Panc1 (cell line): ENCODE measurements at regions not wholly inside any gene's neighbourhood (a gene's known extent, or its start where the extent isn't known, plus 50 kb on each side); places are given as distances from the start of the nearest gene placed in this dataset.

Experiments
- ATAC-seq: fragments of 200-7000 bp; cut with Tn5 transposase; 2 replicates; pipeline ENCODE4 v1.9.1; 2020; ENCODE audit warnings: mild to moderate bottlenecking, moderate library complexity
- BruUV-seq: library from RNA; stranded (reverse); fragments of 400-500 nt; replicated peaks from 2 replicates; lab custom pipeline; 2021; lab: Mats Ljungman, UMichigan
- CTCF ChIA-PET: fragments of 300-600 bp; sonication (Branson Sonifier 250); formaldehyde crosslinking; loops from one replicate; lab custom pipeline; 2022; ENCODE audit warnings: antibody characterized with exemption; lab: Charles Lee
- POLR2A ChIA-PET: fragments of 300-600 bp; sonication (Branson Sonifier 250); formaldehyde crosslinking; loops from one replicate; lab custom pipeline; 2022; ENCODE audit warnings: antibody characterized with exemption; lab: Charles Lee
- DNase-seq: peaks from one replicate; pipeline ENCODE4 v3.0.0-alpha.2; 2010; ENCODE audit warnings: low read depth, low spot score
- H3K27ac ChIP-seq: 2 replicates; pipeline ENCODE4 v1.5.1; 2011; ENCODE audit warnings: mild to moderate bottlenecking, low read length, inconsistent platforms
- H3K27me3 ChIP-seq: fragments of 200-500 bp; sonication (Bioruptor generic); 2 replicates; pipeline ENCODE4 v1.6.0; 2014; ENCODE audit warnings: low read length, inconsistent platforms; ENCODE audit not compliant: control insufficient read depth, insufficient read depth
- H3K36me3 ChIP-seq: fragments of 200-500 bp; sonication (Bioruptor generic); 2 replicates; pipeline ENCODE4 v1.5.1; 2014; ENCODE audit warnings: inconsistent platforms, mild to moderate bottlenecking, low read length, moderate library complexity; ENCODE audit not compliant: control insufficient read depth, insufficient read depth
- H3K4me1 ChIP-seq: 2 replicates; pipeline ENCODE4 v1.5.1; 2011; ENCODE audit warnings: inconsistent platforms, mild to moderate bottlenecking, low read length, moderate library complexity; ENCODE audit not compliant: control insufficient read depth, insufficient read depth
- H3K4me3 ChIP-seq, 2 experiments: 2 replicates each; pipeline ENCODE4 v1.5.1; 2011 to 2012; ENCODE audit warnings: low read depth in 2 of 2, low read length in 2 of 2, mild to moderate bottlenecking in 2 of 2, inconsistent platforms in 1 of 2, moderate library complexity in 1 of 2
- H3K9me3 ChIP-seq: fragments of 200-500 bp; sonication (Bioruptor generic); 2 replicates; pipeline ENCODE4 v1.5.1; 2014; ENCODE audit warnings: low read depth, mild to moderate bottlenecking, inconsistent platforms, low read length, moderate library complexity; ENCODE audit not compliant: control insufficient read depth, insufficient read depth
- CTCF ChIP-seq: fragments of 450-650 bp; IDR thresholded peaks from 2 replicates; pipeline ENCODE4 v1.5.1; 2017; ENCODE audit warnings: mild to moderate bottlenecking
- POLR2AphosphoS5 ChIP-seq: IDR thresholded peaks from 2 replicates; pipeline ENCODE4 v1.6.1; 2012; ENCODE audit warnings: mild to moderate bottlenecking, low read depth, low read length, moderate library complexity
- REST ChIP-seq, 2 experiments: IDR thresholded peaks; 2 replicates each; pipeline ENCODE4 v1.6.1; 2011 to 2012; ENCODE audit warnings: low read depth in 2 of 2, control low read depth in 1 of 2, low read length in 1 of 2, mild to moderate bottlenecking in 1 of 2, moderate library complexity in 1 of 2; ENCODE audit not compliant: insufficient read depth in 1 of 2
- SIN3A ChIP-seq: IDR thresholded peaks from 2 replicates; pipeline ENCODE4 v1.6.1; 2012; ENCODE audit warnings: low read depth, mild to moderate bottlenecking, low read length, moderate library complexity, borderline replicate concordance; ENCODE audit not compliant: insufficient read depth
- TCF7L2 ChIP-seq: IDR thresholded peaks from 2 replicates; pipeline ENCODE4 v1.6.1; 2011; ENCODE audit warnings: mild to moderate bottlenecking, low read depth, low read length, inconsistent platforms
- in situ Hi-C: cut with HindIII; loops from 2 replicates; pipeline ENCODE4 v1.10.0; 2016; ENCODE audit warnings: low sequenced_read_pairs, low pct_unique_long_range_greater_than_20kb
- intact Hi-C: fragments of 100-400 bp; cut with micrococcal nuclease; formaldehyde crosslinking; loops from one replicate; pipeline ENCODE4 v1.10.0; 2022; ENCODE audit not compliant: unreplicated experiment

- no peaks in the 10 kb centered on the region for H3K27me3 ChIP-seq
- CTCF ChIA-PET = no interaction called here
- H3K36me3 ChIP-seq = no peaks in the 10 kb centered on the region
- H3K4me1 ChIP-seq = no peaks in the 10 kb centered on the region
- no peak overlapping the region for H3K4me3 ChIP-seq
- H3K9me3 ChIP-seq = no peaks in the 10 kb centered on the region
- TF ChIP-seq SIN3A = no peak
- TF ChIP-seq POLR2AphosphoS5 = no peak
- no peak for TF ChIP-seq REST (IDR thresholded peaks at IDR 0.05; ENCODE audit: insufficient read depth in 1 of 2, low read depth in 2 of 2, low read length in 1 of 2)
- DNase-seq = no peak
- no TSS peak for BruUV-seq
- in situ Hi-C loops (no loop called here), intact Hi-C loops (no loop called here)
- POLR2A ChIA-PET = no interaction called here
- no peak for ATAC-seq
- no peak overlapping the region for H3K27ac ChIP-seq
Measured at GRCh38 chr3:59268170-59268569, 218.3 kb upstream of the CFAP20DC start.

GRCh38 chr3:59267021-59267420, 217.2 kb upstream of the CFAP20DC start:
- intact Hi-C loops (no loop called here), in situ Hi-C loops (no loop called here)
- no peaks in the 10 kb centered on the region for H3K27me3 ChIP-seq
- CTCF ChIA-PET = no interaction called here
- no peaks in the 10 kb centered on the region for H3K9me3 ChIP-seq
- DNase-seq (no peak), ATAC-seq (no peak)
- H3K36me3 ChIP-seq = no peaks in the 10 kb centered on the region
- H3K27ac ChIP-seq = no peak overlapping the region
- POLR2A ChIA-PET = no interaction called here
- BruUV-seq = no TSS peak
- H3K4me3 ChIP-seq = no peak overlapping the region
- no peaks in the 10 kb centered on the region; the same call in 1 of the 2 replicates for H3K4me1 ChIP-seq
- no peak for TF ChIP-seq CTCF
- TF ChIP-seq REST (IDR thresholded peaks at IDR 0.05; ENCODE audit: insufficient read depth in 1 of 2, low read depth in 2 of 2, low read length in 1 of 2) = no peak
- no peak for TF ChIP-seq POLR2AphosphoS5
- no peak for TF ChIP-seq SIN3A
- no peak for TF ChIP-seq TCF7L2
